ENCODE measurements at regions not wholly inside any gene's neighbourhood (a gene's known extent, or its start where the extent isn't known, plus 50 kb on each side); places are given as distances from the start of the nearest gene placed in this dataset.

DNA sequence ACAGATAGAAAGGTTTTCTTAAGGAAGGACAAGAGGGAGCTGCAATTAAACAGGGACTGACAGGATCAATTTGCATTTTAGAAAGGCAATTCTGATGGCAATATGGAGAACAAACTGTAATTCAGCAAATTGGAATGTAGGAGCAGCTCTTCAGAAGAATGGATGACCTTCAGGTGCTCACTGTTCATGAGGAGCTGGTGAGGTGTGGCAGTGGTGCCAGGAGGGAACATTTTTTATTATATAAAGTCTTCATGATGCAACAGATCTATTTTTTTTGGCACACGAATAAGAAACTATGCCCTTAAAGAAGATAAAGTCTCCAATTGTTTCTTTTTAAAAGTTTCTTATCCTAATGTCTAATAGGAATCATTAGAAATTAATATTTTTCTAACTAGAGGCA, 151.7 kb downstream of the SLC38A4 start:
- no peaks in the 10 kb centered on the region for H3K36me3 ChIP-seq (ENCODE audit: control insufficient read depth in 3 of 3, insufficient read depth in 3 of 3, low read length in 3 of 3)
- no peak overlapping the region for H3K9ac ChIP-seq (ENCODE audit: low read depth in 1 of 3, low read length in 3 of 3)
- peaks cover 3 to 8% (median 6%) of the 10 kb centered on the region in 3 donors for H3K4me1 ChIP-seq (ENCODE audit: control insufficient read depth in 3 of 3, insufficient read depth in 3 of 3, low read length in 3 of 3)
- H3K27me3 ChIP-seq (ENCODE audit: control insufficient read depth in 3 of 3, insufficient read depth in 3 of 3, low read length in 3 of 3): no peaks in the 10 kb centered on the region
- H3K27ac ChIP-seq (ENCODE audit: low read depth, low read length): no peak overlapping the region
- H3K9me3 ChIP-seq (ENCODE audit: control insufficient read depth in 3 of 3, low read length in 3 of 3): no peaks in the 10 kb centered on the region
- no peak overlapping the region for H3K4me3 ChIP-seq (ENCODE audit: low read length in 3 of 3)

DNA sequence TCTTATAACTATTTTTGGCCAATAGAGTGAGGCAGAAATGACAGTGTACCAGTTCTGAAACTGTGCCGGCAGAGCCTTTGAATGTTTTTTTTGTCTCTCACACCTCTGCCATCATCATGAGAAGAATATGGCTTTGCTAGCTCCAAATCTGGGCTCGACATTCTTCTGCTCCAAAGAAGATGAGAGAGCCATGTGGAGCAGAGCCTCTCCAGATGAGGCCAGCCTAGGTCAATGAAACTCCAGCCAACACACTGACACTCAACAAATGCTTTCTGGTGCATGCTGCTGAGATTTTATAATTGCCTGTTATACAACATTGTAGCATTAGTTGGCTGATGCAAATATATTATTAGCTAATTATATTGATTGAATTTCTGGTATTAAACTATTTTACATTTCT, 154.7 kb downstream of the SLC38A4 start:
- Histone ChIP-seq H3K27ac (ENCODE audit: low read depth, low read length) (no peak overlapping the region), H3K4me3 (ENCODE audit: low read length in 3 of 3) (no peak overlapping the region), H3K4me1 (ENCODE audit: control insufficient read depth in 3 of 3, insufficient read depth in 3 of 3, low read length in 3 of 3) (no peaks in the 10 kb centered on the region), H3K36me3 (ENCODE audit: control insufficient read depth in 3 of 3, insufficient read depth in 3 of 3, low read length in 3 of 3) (no peaks in the 10 kb centered on the region), H3K27me3 (ENCODE audit: control insufficient read depth in 3 of 3, insufficient read depth in 3 of 3, low read length in 3 of 3) (no peaks in the 10 kb centered on the region), H3K9me3 (ENCODE audit: control insufficient read depth in 3 of 3, low read length in 3 of 3) (no peaks in the 10 kb centered on the region), H3K9ac (ENCODE audit: low read depth in 1 of 3, low read length in 3 of 3) (no peak overlapping the region)

- no peaks in the 10 kb centered on the region for H3K36me3 ChIP-seq (ENCODE audit: control insufficient read depth in 3 of 3, insufficient read depth in 3 of 3, low read length in 3 of 3)
Measured at GRCh38 chr12:46670636-46671035, 155.2 kb downstream of the SLC38A4 start.

GRCh38 chr12:46669720-46670119, 156.1 kb downstream of the SLC38A4 start:
- no peaks in the 10 kb centered on the region for H3K36me3 ChIP-seq (ENCODE audit: control insufficient read depth in 3 of 3, insufficient read depth in 3 of 3, low read length in 3 of 3)
- no peaks in the 10 kb centered on the region for H3K9me3 ChIP-seq (ENCODE audit: control insufficient read depth in 3 of 3, low read length in 3 of 3)
- H3K9ac ChIP-seq (ENCODE audit: low read depth in 1 of 3, low read length in 3 of 3): no peak overlapping the region
- H3K27ac ChIP-seq (ENCODE audit: low read depth, low read length): no peak overlapping the region
- H3K4me3 ChIP-seq (ENCODE audit: low read length in 3 of 3): no peak overlapping the region
- H3K4me1 ChIP-seq (ENCODE audit: control insufficient read depth in 3 of 3, insufficient read depth in 3 of 3, low read length in 3 of 3): peaks cover 3 to 8% (median 5%) of the 10 kb centered on the region in 3 donors
- H3K27me3 ChIP-seq (ENCODE audit: control insufficient read depth in 3 of 3, insufficient read depth in 3 of 3, low read length in 3 of 3): no peaks in the 10 kb centered on the region

More at GRCh38 chr12:46670636-46671035, 155.2 kb downstream of the SLC38A4 start:
- H3K27ac ChIP-seq (ENCODE audit: low read depth, low read length): no peak overlapping the region
- no peak overlapping the region for H3K4me3 ChIP-seq (ENCODE audit: low read length in 3 of 3)
- H3K9me3 ChIP-seq (ENCODE audit: control insufficient read depth in 3 of 3, low read length in 3 of 3): no peaks in the 10 kb centered on the region
- peaks cover 0 to under 1% (median under 1%) of the 10 kb centered on the region in 3 donors for H3K4me1 ChIP-seq (ENCODE audit: control insufficient read depth in 3 of 3, insufficient read depth in 3 of 3, low read length in 3 of 3)
- H3K9ac ChIP-seq (ENCODE audit: low read depth in 1 of 3, low read length in 3 of 3): no peak overlapping the region
- H3K27me3 ChIP-seq (ENCODE audit: control insufficient read depth in 3 of 3, insufficient read depth in 3 of 3, low read length in 3 of 3): no peaks in the 10 kb centered on the region

GRCh38 chr12:46667551-46667950, 158.2 kb downstream of the SLC38A4 start:
- peaks cover 9 to 19% (median 10%) of the 10 kb centered on the region in 3 donors for H3K4me1 ChIP-seq (ENCODE audit: control insufficient read depth in 3 of 3, insufficient read depth in 3 of 3, low read length in 3 of 3)
- no peaks in the 10 kb centered on the region for H3K36me3 ChIP-seq (ENCODE audit: control insufficient read depth in 3 of 3, insufficient read depth in 3 of 3, low read length in 3 of 3)
- no peaks in the 10 kb centered on the region for H3K27me3 ChIP-seq (ENCODE audit: control insufficient read depth in 3 of 3, insufficient read depth in 3 of 3, low read length in 3 of 3)

GRCh38 chr12:46664761-46665287, 161.0 kb downstream of the SLC38A4 start:
- peak overlapping the region; percentile 62 for H3K27ac ChIP-seq (ENCODE audit: low read depth, low read length)
- H3K9me3 ChIP-seq (ENCODE audit: control insufficient read depth in 3 of 3, low read length in 3 of 3): no peaks in the 10 kb centered on the region
- peaks cover 11 to 38% (median 24%) of the 10 kb centered on the region in 3 donors for H3K4me1 ChIP-seq (ENCODE audit: control insufficient read depth in 3 of 3, insufficient read depth in 3 of 3, low read length in 3 of 3)
- H3K4me3 ChIP-seq (ENCODE audit: low read length in 3 of 3): peak overlapping the region in 1 of 3 donors; percentile 1
- no peaks in the 10 kb centered on the region for H3K27me3 ChIP-seq (ENCODE audit: control insufficient read depth in 3 of 3, insufficient read depth in 3 of 3, low read length in 3 of 3)
- H3K9ac ChIP-seq (ENCODE audit: low read depth in 1 of 3, low read length in 3 of 3): peak overlapping the region in 1 of 3 donors; percentile 54
- H3K36me3 ChIP-seq (ENCODE audit: control insufficient read depth in 3 of 3, insufficient read depth in 3 of 3, low read length in 3 of 3): no peaks in the 10 kb centered on the region

More at GRCh38 chr12:46667551-46667950, 158.2 kb downstream of the SLC38A4 start:
- H3K9me3 ChIP-seq (ENCODE audit: control insufficient read depth in 3 of 3, low read length in 3 of 3): no peaks in the 10 kb centered on the region
- no peak overlapping the region for H3K4me3 ChIP-seq (ENCODE audit: low read length in 3 of 3)
- H3K9ac ChIP-seq (ENCODE audit: low read depth in 1 of 3, low read length in 3 of 3): no peak overlapping the region
- H3K27ac ChIP-seq (ENCODE audit: low read depth, low read length): no peak overlapping the region

GRCh38 chr12:46663318-46663717, 162.5 kb downstream of the SLC38A4 start:
- H3K9ac ChIP-seq (ENCODE audit: low read depth in 1 of 3, low read length in 3 of 3): no peak overlapping the region
- H3K27ac ChIP-seq (ENCODE audit: low read depth, low read length): peak overlapping the region; percentile 57
- no peaks in the 10 kb centered on the region for H3K27me3 ChIP-seq (ENCODE audit: control insufficient read depth in 3 of 3, insufficient read depth in 3 of 3, low read length in 3 of 3)
- H3K36me3 ChIP-seq (ENCODE audit: control insufficient read depth in 3 of 3, insufficient read depth in 3 of 3, low read length in 3 of 3): no peaks in the 10 kb centered on the region
- no peak overlapping the region for H3K4me3 ChIP-seq (ENCODE audit: low read length in 3 of 3)
- no peaks in the 10 kb centered on the region for H3K9me3 ChIP-seq (ENCODE audit: control insufficient read depth in 3 of 3, low read length in 3 of 3)
- H3K4me1 ChIP-seq (ENCODE audit: control insufficient read depth in 3 of 3, insufficient read depth in 3 of 3, low read length in 3 of 3): peaks cover 17 to 39% (median 38%) of the 10 kb centered on the region in 3 donors

- peak overlapping the region in 2 of 3 donors; percentile 9 for H3K4me3 ChIP-seq (ENCODE audit: low read length in 3 of 3)
- H3K4me1 ChIP-seq (ENCODE audit: control insufficient read depth in 3 of 3, insufficient read depth in 3 of 3, low read length in 3 of 3): peaks cover 20 to 53% (median 44%) of the 10 kb centered on the region in 3 donors
- peak overlapping the region; percentile 54 for H3K27ac ChIP-seq (ENCODE audit: low read depth, low read length)
- peak overlapping the region in 1 of 3 donors; percentile 1 for H3K9ac ChIP-seq (ENCODE audit: low read depth in 1 of 3, low read length in 3 of 3)
- H3K9me3 ChIP-seq (ENCODE audit: control insufficient read depth in 3 of 3, low read length in 3 of 3): no peaks in the 10 kb centered on the region
- no peaks in the 10 kb centered on the region for H3K27me3 ChIP-seq (ENCODE audit: control insufficient read depth in 3 of 3, insufficient read depth in 3 of 3, low read length in 3 of 3)
- H3K36me3 ChIP-seq (ENCODE audit: control insufficient read depth in 3 of 3, insufficient read depth in 3 of 3, low read length in 3 of 3): no peaks in the 10 kb centered on the region
Measured at GRCh38 chr12:46661110-46661845, 164.5 kb downstream of the SLC38A4 start.

DNA sequence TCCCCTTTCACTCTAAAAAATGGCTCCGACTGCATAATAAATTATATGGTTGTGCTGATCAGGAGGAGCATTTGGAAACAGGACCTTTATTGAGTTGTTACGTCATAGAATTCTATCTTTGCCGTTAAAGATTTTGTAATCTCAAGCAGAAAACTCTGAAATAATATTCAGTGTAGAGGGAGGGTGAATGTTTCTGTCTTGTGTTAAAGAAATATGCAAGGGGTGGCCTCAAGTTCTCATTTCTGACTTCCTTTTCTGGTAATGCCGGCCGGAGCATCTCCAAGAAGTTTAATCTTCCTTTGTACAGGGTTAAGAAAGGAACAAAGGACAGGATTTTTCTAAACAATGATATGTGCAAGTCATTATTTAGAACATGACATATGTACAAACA, 165.1 kb downstream of the SLC38A4 start:
- Histone ChIP-seq H3K4me3 (ENCODE audit: low read length in 3 of 3) (peak overlapping the region in 1 of 3 donors; percentile 9), H3K36me3 (ENCODE audit: control insufficient read depth in 3 of 3, insufficient read depth in 3 of 3, low read length in 3 of 3) (no peaks in the 10 kb centered on the region), H3K27me3 (ENCODE audit: control insufficient read depth in 3 of 3, insufficient read depth in 3 of 3, low read length in 3 of 3) (no peaks in the 10 kb centered on the region), H3K9me3 (ENCODE audit: control insufficient read depth in 3 of 3, low read length in 3 of 3) (no peaks in the 10 kb centered on the region), H3K4me1 (ENCODE audit: control insufficient read depth in 3 of 3, insufficient read depth in 3 of 3, low read length in 3 of 3) (peaks cover 20 to 53% (median 44%) of the 10 kb centered on the region in 3 donors), H3K9ac (ENCODE audit: low read depth in 1 of 3, low read length in 3 of 3) (no peak overlapping the region), H3K27ac (ENCODE audit: low read depth, low read length) (peak overlapping the region; percentile 59)

GRCh38 chr12:46660276-46660675, 165.5 kb downstream of the SLC38A4 start:
- no peaks in the 10 kb centered on the region for H3K27me3 ChIP-seq (ENCODE audit: control insufficient read depth in 3 of 3, insufficient read depth in 3 of 3, low read length in 3 of 3)
- H3K9ac ChIP-seq (ENCODE audit: low read depth in 1 of 3, low read length in 3 of 3): peak overlapping the region in 1 of 3 donors; percentile 45
- no peaks in the 10 kb centered on the region for H3K36me3 ChIP-seq (ENCODE audit: control insufficient read depth in 3 of 3, insufficient read depth in 3 of 3, low read length in 3 of 3)

More at GRCh38 chr12:46660276-46660675, 165.5 kb downstream of the SLC38A4 start:
- H3K4me3 ChIP-seq (ENCODE audit: low read length in 3 of 3): no peak overlapping the region
- peak overlapping the region; percentile 59 for H3K27ac ChIP-seq (ENCODE audit: low read depth, low read length)
- H3K9me3 ChIP-seq (ENCODE audit: control insufficient read depth in 3 of 3, low read length in 3 of 3): no peaks in the 10 kb centered on the region
- H3K4me1 ChIP-seq (ENCODE audit: control insufficient read depth in 3 of 3, insufficient read depth in 3 of 3, low read length in 3 of 3): peaks cover 17 to 50% (median 40%) of the 10 kb centered on the region in 3 donors
